Neuron (in vitro differentiated cells): ENCODE measurements at regions not wholly inside any gene's neighbourhood (a gene's known extent, or its start where the extent isn't known, plus 50 kb on each side); places are given as distances from the start of the nearest gene placed in this dataset.

ENCODE experiments used
- H2AFZ ChIP-seq: one replicate; pipeline ENCODE4 v1.6.1; 2013; ENCODE audit warnings: low read depth, mild to moderate bottlenecking, inconsistent platforms, low read length, moderate library complexity
- H3K27me3 ChIP-seq: one replicate; pipeline ENCODE4 v1.6.1; 2013; ENCODE audit warnings: low read length; ENCODE audit not compliant: insufficient read depth
- H3K36me3 ChIP-seq: one replicate; pipeline ENCODE4 v1.6.1; 2013; ENCODE audit warnings: low read length; ENCODE audit not compliant: insufficient read depth
- H3K4me1 ChIP-seq: one replicate; pipeline ENCODE4 v1.6.1; 2013; ENCODE audit warnings: low read length; ENCODE audit not compliant: insufficient read depth
- H3K4me3 ChIP-seq: 2 replicates; pipeline ENCODE4 v1.5.1; 2013; ENCODE audit warnings: mild to moderate bottlenecking, low read length, moderate library complexity
- H3K9me3 ChIP-seq: one replicate; pipeline ENCODE4 v1.6.1; 2013; ENCODE audit warnings: low read length

- no peaks in the 10 kb centered on the region for H3K36me3 ChIP-seq
- H3K4me3 ChIP-seq, result no peak overlapping the region
- no peak overlapping the region for H2AFZ ChIP-seq
- peaks cover 7% of the 10 kb centered on the region for H3K4me1 ChIP-seq
- H3K9me3 ChIP-seq, result no peaks in the 10 kb centered on the region
- H3K27me3 ChIP-seq, result no peaks in the 10 kb centered on the region
Observed at GRCh38 chr5:35309365-35310130, 79.3 kb upstream of the PRLR start.

GRCh38 chr5:35308421-35308820, 78.1 kb upstream of the PRLR start:
- H3K4me1 ChIP-seq, result peaks cover 7% of the 10 kb centered on the region
- no peak overlapping the region for H3K4me3 ChIP-seq
- peak overlapping the region; percentile 6 for H2AFZ ChIP-seq
- H3K27me3 ChIP-seq, result no peaks in the 10 kb centered on the region
- H3K9me3 ChIP-seq, result no peaks in the 10 kb centered on the region
- H3K36me3 ChIP-seq, result no peaks in the 10 kb centered on the region

- H2AFZ ChIP-seq, result no peak overlapping the region
- H3K36me3 ChIP-seq, result no peaks in the 10 kb centered on the region
Observed at GRCh38 chr5:35306716-35307365, 76.6 kb upstream of the PRLR start.

DNA sequence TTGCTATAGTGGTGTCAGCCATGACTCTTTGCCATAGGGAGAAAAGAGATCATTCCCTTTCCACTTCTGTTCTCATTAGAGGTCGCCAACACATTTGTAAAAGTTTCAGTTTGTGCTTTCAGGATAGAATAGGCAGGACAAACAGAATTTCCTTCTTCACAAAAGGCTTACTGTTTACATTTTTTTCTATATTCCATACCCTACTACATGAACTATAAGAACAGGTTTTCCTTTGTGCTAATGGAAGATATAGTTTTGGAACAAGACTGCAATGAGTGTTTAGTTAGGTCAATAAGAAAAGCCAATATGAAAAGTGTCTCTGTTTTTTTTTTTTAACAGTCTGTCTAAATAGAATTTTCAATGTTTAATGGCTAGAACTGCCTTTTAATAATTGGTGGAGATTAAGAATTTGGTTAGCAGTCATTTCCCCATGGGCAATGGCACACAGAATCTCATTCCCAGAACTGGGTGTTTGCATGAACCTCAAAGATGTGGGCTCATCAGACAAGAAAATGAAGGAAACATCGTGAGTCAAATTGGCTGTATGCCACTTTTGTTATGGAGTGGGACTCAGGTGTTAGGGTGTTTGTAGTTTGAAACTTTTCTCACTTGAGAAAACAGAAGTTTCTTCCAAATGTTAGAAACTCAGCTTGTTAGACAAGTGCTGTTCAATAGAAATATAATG, 75.2 kb upstream of the PRLR start:
- Histone ChIP-seq H2AFZ (no peak overlapping the region), H3K4me1 (peaks cover 7% of the 10 kb centered on the region), H3K4me3 (no peak overlapping the region), H3K27me3 (no peaks in the 10 kb centered on the region), H3K36me3 (no peaks in the 10 kb centered on the region), H3K9me3 (no peaks in the 10 kb centered on the region)

More at GRCh38 chr5:35306716-35307365, 76.6 kb upstream of the PRLR start:
- Histone ChIP-seq H3K4me1 (peaks cover 7% of the 10 kb centered on the region), H3K9me3 (no peaks in the 10 kb centered on the region), H3K4me3 (no peak overlapping the region), H3K27me3 (no peaks in the 10 kb centered on the region)

GRCh38 chr5:35304291-35304690, 74.0 kb upstream of the PRLR start:
- Histone ChIP-seq H3K9me3 (no peaks in the 10 kb centered on the region), H3K4me3 (no peak overlapping the region), H3K4me1 (peaks cover 7% of the 10 kb centered on the region), H3K36me3 (no peaks in the 10 kb centered on the region), H3K27me3 (no peaks in the 10 kb centered on the region), H2AFZ (no peak overlapping the region)

DNA sequence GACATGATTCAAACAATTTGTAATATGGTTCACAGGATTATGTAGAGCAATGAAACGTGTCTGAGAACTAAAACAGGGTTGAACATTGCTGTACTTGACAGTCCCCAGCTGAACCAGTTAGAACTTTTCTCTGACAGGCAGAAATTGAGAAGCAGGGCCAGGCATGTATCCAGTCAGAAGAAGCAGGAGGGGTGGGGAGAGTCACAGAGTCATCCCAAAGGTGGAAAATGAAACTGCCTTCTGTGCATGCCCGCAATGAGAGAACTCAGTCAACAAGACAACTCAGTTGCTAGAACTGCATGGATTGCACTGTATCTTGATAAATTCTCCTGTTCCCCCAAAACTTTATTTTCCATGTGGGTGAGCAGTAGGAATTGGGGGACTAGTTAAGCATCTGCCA, 72.9 kb upstream of the PRLR start:
- Histone ChIP-seq H2AFZ (no peak overlapping the region), H3K4me1 (peaks cover under 1% of the 10 kb centered on the region), H3K36me3 (no peaks in the 10 kb centered on the region), H3K9me3 (no peaks in the 10 kb centered on the region), H3K27me3 (no peaks in the 10 kb centered on the region), H3K4me3 (no peak overlapping the region)

GRCh38 chr5:35302544-35302943, 72.3 kb upstream of the PRLR start:
- H3K4me3 ChIP-seq, result no peak overlapping the region
- H3K36me3 ChIP-seq, result no peaks in the 10 kb centered on the region
- H3K9me3 ChIP-seq, result no peaks in the 10 kb centered on the region
- H3K4me1 ChIP-seq, result no peaks in the 10 kb centered on the region
- no peak overlapping the region for H2AFZ ChIP-seq
- no peaks in the 10 kb centered on the region for H3K27me3 ChIP-seq

GRCh38 chr5:35297755-35298154, 67.5 kb upstream of the PRLR start:
- Histone ChIP-seq H3K36me3 (no peaks in the 10 kb centered on the region), H3K9me3 (no peaks in the 10 kb centered on the region), H3K4me3 (no peak overlapping the region), H3K27me3 (no peaks in the 10 kb centered on the region), H2AFZ (no peak overlapping the region), H3K4me1 (no peaks in the 10 kb centered on the region)

DNA sequence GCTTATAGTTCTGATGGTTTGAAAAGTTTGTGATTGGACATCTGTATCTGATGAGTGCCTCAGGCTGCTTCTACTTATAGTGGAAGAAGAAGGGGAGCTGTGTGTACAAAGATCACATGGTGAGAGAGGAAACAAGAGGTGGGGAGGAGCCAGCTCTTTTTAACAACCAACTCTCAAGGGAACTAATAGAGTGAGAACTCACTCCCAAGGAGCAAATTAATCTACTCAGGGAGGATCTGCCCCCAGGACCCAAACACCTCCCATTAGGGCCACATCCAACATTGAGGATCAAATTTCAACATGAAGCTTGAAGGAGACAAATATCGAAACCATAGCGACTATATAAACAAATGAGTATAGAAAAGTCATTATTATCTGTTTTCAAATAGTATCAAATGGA, 64.7 kb upstream of the PRLR start:
- no peaks in the 10 kb centered on the region for H3K9me3 ChIP-seq
- no peaks in the 10 kb centered on the region for H3K4me1 ChIP-seq
- no peaks in the 10 kb centered on the region for H3K27me3 ChIP-seq
- no peaks in the 10 kb centered on the region for H3K36me3 ChIP-seq
- H2AFZ ChIP-seq, result no peak overlapping the region
- H3K4me3 ChIP-seq, result no peak overlapping the region

- H3K4me1 ChIP-seq, result no peaks in the 10 kb centered on the region
- H3K9me3 ChIP-seq, result no peaks in the 10 kb centered on the region
- H3K27me3 ChIP-seq, result no peaks in the 10 kb centered on the region
- H3K4me3 ChIP-seq, result no peak overlapping the region
- no peak overlapping the region for H2AFZ ChIP-seq
- no peaks in the 10 kb centered on the region for H3K36me3 ChIP-seq
Observed at GRCh38 chr5:35294017-35294416, 63.7 kb upstream of the PRLR start.

- no peaks in the 10 kb centered on the region for H3K9me3 ChIP-seq
- no peak overlapping the region for H3K4me3 ChIP-seq
- no peaks in the 10 kb centered on the region for H3K36me3 ChIP-seq
- H3K27me3 ChIP-seq, result no peaks in the 10 kb centered on the region
- H3K4me1 ChIP-seq, result no peaks in the 10 kb centered on the region
- no peak overlapping the region for H2AFZ ChIP-seq
Observed at GRCh38 chr5:35285435-35285834, 55.1 kb upstream of the PRLR start.

GRCh38 chr5:35285011-35285410, 54.7 kb upstream of the PRLR start:
- Histone ChIP-seq H3K4me1 (no peaks in the 10 kb centered on the region), H3K36me3 (no peaks in the 10 kb centered on the region), H3K4me3 (no peak overlapping the region), H3K27me3 (no peaks in the 10 kb centered on the region), H3K9me3 (no peaks in the 10 kb centered on the region), H2AFZ (no peak overlapping the region)

DNA sequence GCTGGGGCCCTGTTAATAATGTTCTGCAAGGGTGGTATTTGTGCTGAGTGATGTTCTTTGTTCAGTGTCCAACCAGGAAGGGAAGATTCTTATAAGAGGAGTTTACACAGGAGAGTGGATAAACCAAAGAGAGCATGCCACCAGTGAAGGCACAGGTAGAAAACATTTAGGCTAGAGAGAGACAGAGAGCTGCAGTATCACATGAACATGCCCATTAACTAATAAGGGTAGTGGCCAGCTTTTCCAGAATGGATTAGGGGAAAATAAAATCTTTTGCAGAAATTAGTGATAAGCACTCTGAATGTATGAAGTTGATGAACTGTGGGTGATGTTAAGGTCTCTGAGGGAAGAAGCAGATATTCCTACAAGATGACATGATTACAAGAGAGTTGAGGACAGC, 54.1 kb upstream of the PRLR start:
- no peaks in the 10 kb centered on the region for H3K36me3 ChIP-seq
- H3K27me3 ChIP-seq, result no peaks in the 10 kb centered on the region

More for the DNA sequence above, 54.1 kb upstream of the PRLR start:
- H3K4me3 ChIP-seq, result no peak overlapping the region
- H3K9me3 ChIP-seq, result no peaks in the 10 kb centered on the region
- H2AFZ ChIP-seq, result no peak overlapping the region
- no peaks in the 10 kb centered on the region for H3K4me1 ChIP-seq
